GM13977 (cell line): ENCODE measurements at regions not wholly inside any gene's neighbourhood (a gene's known extent, or its start where the extent isn't known, plus 50 kb on each side); places are given as distances from the start of the nearest gene placed in this dataset.

Experiments used
- DNase-seq: peaks from one replicate; pipeline ENCODE4 v3.0.0; 2012; ENCODE audit warnings: low spot score
- in situ Hi-C: fragments of 300-500 bp; cut with MboI; formaldehyde crosslinking; loops from one replicate; pipeline ENCODE4 v1.12.0; 2022; ENCODE audit warnings: low sequenced_read_pairs, low pct_unique_long_range_greater_than_20kb, mixed read lengths, inconsistent platforms; ENCODE audit not compliant: unreplicated experiment
- TF ChIP-seq, protein P1 (sequence below): IDR thresholded peaks from 2 replicates; pipeline ENCODE4 v1.5.1; 2012; ENCODE audit warnings: mild to moderate bottlenecking, control low read depth; ENCODE audit not compliant: insufficient read depth; ENCODE audit errors: extremely low read depth, missing control alignments

DNA sequence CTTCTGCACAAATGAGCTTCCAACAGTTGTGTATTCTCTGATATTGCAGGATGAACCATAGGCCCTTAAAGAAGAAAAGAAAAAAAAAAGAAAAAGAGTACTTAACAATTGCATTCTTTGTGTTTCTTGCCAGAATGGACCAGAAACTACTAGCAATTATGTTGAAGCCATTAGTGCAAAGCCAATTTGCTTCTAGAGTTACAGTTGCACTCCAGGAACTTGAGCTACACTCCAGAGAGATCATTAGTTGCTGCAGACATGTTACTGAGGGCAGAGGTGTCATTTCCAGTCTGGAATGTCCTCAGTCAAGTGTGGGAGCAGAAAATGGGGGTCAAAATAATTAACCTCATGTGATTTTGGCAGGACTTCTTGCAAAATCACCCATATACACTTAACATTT is 85.6 kb upstream of the CCL2 start:
- TF ChIP-seq, protein P1, sequence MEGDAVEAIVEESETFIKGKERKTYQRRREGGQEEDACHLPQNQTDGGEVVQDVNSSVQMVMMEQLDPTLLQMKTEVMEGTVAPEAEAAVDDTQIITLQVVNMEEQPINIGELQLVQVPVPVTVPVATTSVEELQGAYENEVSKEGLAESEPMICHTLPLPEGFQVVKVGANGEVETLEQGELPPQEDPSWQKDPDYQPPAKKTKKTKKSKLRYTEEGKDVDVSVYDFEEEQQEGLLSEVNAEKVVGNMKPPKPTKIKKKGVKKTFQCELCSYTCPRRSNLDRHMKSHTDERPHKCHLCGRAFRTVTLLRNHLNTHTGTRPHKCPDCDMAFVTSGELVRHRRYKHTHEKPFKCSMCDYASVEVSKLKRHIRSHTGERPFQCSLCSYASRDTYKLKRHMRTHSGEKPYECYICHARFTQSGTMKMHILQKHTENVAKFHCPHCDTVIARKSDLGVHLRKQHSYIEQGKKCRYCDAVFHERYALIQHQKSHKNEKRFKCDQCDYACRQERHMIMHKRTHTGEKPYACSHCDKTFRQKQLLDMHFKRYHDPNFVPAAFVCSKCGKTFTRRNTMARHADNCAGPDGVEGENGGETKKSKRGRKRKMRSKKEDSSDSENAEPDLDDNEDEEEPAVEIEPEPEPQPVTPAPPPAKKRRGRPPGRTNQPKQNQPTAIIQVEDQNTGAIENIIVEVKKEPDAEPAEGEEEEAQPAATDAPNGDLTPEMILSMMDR, result no peak
- in situ Hi-C loops, result no loop called here
- DNase-seq, result no peak

DNA sequence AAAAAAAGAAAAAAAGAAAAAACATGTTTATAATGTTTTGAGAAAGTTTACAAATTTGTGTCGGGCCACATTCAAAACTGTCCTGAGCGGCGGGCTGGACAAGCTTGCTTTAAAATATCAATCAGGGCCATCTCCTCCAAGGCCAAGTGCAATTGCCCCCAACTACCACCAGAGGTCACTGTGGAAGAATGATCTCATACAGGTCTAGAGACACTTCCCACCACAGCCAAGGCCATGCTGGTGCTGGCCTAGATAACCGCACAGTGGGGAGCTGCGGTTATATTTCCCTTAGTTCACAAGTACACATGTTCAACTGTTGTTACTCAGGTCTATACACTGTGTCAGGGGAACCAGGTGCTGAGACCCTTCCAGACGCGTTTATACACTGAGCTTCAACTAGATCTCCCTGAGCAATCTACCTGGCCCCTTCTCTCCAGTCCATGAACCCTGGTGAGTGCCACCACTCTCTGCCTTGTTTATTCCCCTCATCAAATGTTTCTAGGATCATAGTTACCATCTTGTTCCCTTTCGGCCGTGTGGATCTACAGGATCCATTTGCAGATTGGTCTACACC is 83.8 kb upstream of the CCL2 start:
- in situ Hi-C loops, result no loop called here
- TF ChIP-seq, protein P1, result peak; percentile 88
- peak; percentile 63 for DNase-seq

DNA sequence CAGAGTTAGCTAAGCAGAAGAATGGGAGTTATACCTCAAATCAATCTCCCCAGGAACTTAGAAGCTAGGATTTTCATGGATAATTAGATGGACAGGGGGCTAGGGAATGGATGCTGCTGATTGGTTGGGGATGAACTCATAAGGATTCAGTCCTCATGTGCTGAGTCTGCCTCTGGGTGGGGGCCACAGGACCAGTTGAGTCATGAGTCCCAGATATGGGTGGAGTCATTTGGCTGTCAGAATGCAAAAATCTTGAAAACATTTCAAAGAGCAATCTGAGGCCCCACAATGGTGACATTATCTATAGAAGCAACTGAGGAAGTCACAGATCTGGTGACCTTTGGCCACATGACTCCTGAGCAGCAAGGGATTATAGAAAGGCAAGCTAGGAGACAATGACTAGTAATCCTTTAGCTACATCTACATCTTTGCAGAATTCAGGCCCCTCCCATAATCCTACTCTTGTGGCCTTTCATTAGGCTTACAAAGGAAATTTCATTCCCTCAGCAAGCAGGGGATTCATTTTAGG is 82.6 kb upstream of the CCL2 start:
- in situ Hi-C loops, result no loop called here
- TF ChIP-seq, protein P1, result no peak
- no peak for DNase-seq

DNA sequence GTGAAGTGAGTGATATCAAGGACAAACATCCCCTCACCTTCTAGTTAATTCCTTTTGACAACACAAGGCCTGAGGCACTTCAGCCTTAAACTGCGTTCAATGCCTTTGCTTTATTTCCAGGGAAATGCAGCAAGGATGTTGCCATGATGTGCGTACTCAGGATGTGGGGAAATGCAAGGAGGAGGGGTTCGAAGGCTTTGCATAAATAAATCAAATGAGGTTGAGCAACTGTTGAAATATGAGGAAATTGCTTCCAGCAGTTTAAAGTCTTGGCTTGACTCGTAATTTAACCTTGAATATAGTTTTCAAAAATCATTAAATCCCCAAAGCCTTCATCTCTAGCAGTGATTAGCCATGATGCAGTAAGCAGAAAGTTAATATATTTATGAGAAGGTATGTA is 81.8 kb upstream of the CCL2 start:
- in situ Hi-C loops, result no loop called here

DNA sequence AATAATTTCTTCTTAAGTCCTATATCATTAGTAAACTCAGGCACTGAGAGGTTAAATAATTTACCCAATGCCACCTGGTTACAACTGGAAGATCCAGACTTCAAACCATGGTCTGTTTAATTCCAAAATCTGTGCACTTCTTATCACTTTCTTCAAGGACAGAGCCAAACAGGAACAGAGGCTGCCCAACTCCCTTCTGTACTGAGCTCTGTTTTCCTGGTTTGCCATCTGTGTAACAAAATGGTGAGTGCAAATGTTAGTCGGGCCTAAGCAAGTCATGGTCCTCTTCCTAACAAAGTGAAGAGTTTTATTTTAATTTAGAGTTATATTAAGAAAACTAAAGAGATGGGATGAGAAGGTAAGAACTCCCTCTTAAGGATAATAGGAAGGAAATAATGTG is 80.6 kb upstream of the CCL2 start:
- in situ Hi-C loops, result no loop called here
- DNase-seq, result no peak
- TF ChIP-seq, protein P1, result no peak

More for the DNA sequence above, 81.8 kb upstream of the CCL2 start:
- TF ChIP-seq, protein P1, result no peak
- DNase-seq, result no peak

DNA sequence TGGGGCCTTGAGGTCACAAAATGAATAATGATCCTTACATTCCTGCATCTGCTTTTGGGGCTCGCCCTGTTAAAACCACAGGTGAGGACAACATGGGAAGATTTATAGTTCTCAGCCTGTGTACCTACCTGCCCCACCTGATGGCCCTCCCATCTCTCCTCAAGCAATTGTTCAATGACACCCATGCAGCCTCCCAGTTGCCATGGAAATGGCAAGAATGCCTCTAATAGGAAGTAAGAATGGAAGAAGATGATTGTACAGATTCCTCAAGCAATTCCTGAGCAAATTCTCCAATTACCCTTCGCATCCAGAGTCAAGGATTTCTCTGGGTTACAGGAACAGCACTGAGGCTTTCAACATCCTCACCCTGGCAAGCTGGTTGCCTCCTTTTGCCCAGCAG is 78.6 kb upstream of the CCL2 start:
- no peak for DNase-seq
- in situ Hi-C loops, result no loop called here

More for the DNA sequence above, 78.6 kb upstream of the CCL2 start:
- TF ChIP-seq, protein P1, result no peak
